GM19023 (cell line): ENCODE measurements at regions not wholly inside any gene's neighbourhood (a gene's known extent, or its start where the extent isn't known, plus 50 kb on each side); places are given as distances from the start of the nearest gene placed in this dataset.

Experiments used
- ATAC-seq: cut with Tn5 transposase; IDR thresholded peaks from one replicate; pipeline ENCODE4 v1.9.1; 2021; ENCODE audit warnings: mild to moderate bottlenecking, moderate library complexity; ENCODE audit not compliant: unreplicated experiment

GRCh38 chr2:43109261-43109743 lies 117.1 kb downstream of the ZFP36L2 start:
- ATAC-seq, result no peak

- no peak for ATAC-seq
Observed at GRCh38 chr2:43107679-43108078, 118.7 kb downstream of the ZFP36L2 start.

- no peak for ATAC-seq
Observed at GRCh38 chr2:43106559-43107527, 119.6 kb downstream of the ZFP36L2 start.

- no peak for ATAC-seq
Observed at GRCh38 chr2:43105586-43106558, 120.5 kb downstream of the ZFP36L2 start.

- ATAC-seq, result no peak
Observed at GRCh38 chr2:43104763-43105162, 121.6 kb downstream of the ZFP36L2 start.

GRCh38 chr2:43104106-43104505 lies 122.3 kb downstream of the ZFP36L2 start:
- ATAC-seq, result no peak

- ATAC-seq, result no peak
Observed at GRCh38 chr2:43103093-43103404, 123.4 kb downstream of the ZFP36L2 start.

- no peak for ATAC-seq
Observed at GRCh38 chr2:43102366-43103092, 123.9 kb downstream of the ZFP36L2 start.

- ATAC-seq, result no peak
Observed at GRCh38 chr2:43101751-43102150, 124.7 kb downstream of the ZFP36L2 start.

GRCh38 chr2:43100883-43101662 lies 125.3 kb downstream of the ZFP36L2 start:
- no peak for ATAC-seq

- no peak for ATAC-seq
Observed at GRCh38 chr2:43100362-43100882, 126.0 kb downstream of the ZFP36L2 start.

- ATAC-seq, result no peak
Observed at GRCh38 chr2:43099797-43100196, 126.6 kb downstream of the ZFP36L2 start.

- no peak for ATAC-seq
Observed at GRCh38 chr2:43098539-43098938, 127.9 kb downstream of the ZFP36L2 start.

- no peak for ATAC-seq
Observed at GRCh38 chr2:43097644-43098408, 128.6 kb downstream of the ZFP36L2 start.

GRCh38 chr2:43095533-43096295 lies 130.7 kb downstream of the ZFP36L2 start:
- ATAC-seq, result no peak

- no peak for ATAC-seq
Observed at GRCh38 chr2:43092520-43093179, 133.8 kb downstream of the ZFP36L2 start.

- ATAC-seq, result no peak
Observed at GRCh38 chr2:43090317-43090716, 136.1 kb downstream of the ZFP36L2 start.
